HG03066 (cell line): ENCODE measurements at regions not wholly inside any gene's neighbourhood (a gene's known extent, or its start where the extent isn't known, plus 50 kb on each side); places are given as distances from the start of the nearest gene placed in this dataset.
A peak's percentile ranks its signal among the peaks of the same experiment; 100 is the strongest.

Experiments
- ATAC-seq: cut with Tn5 transposase; IDR thresholded peaks from one replicate; pipeline ENCODE4 v1.9.1; 2021; ENCODE audit warnings: low read depth; ENCODE audit not compliant: unreplicated experiment

DNA sequence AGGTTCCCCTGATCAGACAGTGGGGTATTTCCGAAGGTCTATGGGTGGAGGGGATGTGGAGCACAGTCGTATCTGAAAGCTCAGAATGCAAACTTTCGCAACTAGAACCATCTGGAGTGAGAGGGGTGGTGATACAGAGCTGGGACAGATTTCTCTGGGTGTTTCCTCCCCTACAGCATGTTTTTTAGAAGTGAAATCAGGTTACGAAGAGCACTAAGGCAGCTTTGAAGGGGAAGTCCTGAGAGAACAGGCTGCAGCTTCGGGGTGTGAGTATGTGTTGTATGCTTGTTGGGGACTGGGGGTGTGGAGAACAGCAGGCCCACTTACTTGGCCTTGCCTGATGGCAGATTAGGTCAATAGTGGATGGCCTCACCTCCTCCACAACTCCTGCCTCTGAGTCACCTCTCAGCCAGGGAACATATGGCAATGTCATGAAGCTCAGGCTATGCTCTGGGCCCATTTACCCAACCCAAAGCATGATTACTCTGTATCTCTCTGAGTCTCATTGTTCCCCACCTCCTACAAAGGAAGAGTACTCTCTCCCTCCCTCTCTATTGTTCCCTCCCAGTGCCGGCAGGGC, 107.2 kb upstream of the RASGRP1 start:
- ATAC-seq, result peak; percentile 60

DNA sequence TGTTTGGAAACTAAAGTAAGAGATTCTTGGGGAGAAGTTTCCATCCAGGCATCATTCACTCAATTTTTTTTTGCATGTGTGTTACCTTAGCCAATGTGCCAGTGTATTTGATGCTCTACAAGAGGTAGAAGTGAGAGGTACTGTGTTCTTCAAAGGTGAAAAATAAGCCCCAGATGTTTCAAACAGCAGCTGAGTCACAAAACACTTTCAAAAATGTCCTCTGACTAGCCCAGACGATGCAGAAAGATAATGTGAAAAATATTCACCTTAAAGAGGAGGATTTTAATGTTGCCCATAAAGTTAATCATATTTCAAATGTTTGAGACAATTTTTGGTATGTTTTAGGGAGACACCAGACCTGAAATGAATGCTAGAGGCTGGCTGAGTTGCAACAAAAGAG, 107.7 kb upstream of the RASGRP1 start:
- no peak for ATAC-seq

DNA sequence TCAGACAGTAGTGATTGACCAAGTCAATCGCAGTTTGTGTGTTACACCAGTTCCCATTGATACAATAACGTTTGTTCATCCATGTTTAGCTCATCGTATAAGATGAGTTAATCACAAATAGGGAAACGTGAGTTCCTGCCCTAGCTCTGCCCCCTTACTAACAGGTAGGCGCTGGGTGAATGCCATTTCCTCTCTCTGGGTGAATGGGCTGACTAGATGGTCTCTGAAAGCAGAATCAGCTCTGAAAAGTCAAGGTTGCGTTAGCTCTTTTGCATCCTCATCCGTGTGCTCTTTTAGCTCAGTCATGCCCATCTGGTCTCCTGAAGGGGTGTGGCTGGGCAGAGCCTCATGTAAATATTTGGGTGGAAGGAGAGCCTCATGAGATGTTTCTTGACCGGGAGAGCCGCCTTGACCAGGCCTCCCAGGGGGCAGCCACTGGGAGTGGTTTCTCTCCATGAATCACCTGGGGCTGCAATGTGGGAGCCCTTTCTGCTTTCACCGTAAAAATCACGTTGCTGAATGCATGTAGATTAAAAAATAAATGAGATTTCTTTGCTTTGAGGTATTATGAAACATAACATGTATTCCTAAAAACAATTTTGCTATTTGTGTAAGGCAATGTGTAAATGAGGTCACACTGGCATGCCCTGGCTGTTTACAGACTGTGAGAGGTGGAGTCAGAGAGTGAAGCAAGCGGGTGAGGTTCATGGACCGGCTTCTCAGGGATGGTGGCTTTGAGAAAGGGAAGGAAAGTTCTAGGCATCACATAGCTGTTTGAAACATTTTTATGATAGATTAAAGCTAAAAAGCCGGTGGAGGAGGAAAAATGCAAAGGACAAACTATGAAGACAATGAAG, 108.4 kb upstream of the RASGRP1 start:
- ATAC-seq, result no peak

DNA sequence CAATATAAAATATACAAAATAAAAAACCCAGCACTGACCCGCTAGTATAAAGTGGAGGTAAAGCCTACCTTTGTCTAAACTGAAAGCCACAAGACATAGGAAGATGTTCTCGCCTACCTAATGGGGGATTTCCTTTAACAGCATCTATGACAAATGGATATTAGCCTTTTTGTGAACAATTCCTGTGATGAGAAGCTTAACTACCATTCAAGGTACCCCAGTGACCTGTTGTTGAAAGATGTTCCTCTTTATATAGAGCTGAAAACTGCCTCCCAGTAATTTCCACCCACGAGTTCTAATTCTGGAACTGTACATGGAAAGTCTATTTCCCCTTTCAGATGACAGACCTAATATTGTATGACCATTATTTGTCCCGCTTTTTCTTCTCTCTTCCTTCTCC, 109.8 kb upstream of the RASGRP1 start:
- no peak for ATAC-seq

DNA sequence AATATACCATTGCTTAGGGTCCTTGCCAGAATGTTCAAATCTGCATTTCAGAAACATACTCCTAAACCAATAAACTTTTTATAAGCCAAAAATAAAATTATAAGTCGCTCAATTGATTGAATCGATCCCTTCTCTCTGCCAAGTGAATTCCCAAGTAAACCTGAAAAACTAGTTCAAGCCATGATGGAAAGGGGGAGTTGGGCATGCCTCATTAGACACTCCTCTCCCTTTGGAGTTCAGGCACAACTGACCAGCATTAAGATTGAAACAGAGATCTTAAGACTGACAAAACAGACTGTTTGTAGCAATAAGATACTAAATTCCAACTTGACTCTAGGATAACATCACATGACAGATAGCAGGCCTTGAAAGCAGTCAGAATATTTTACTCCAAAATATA, 113.7 kb upstream of the RASGRP1 start:
- no peak for ATAC-seq

DNA sequence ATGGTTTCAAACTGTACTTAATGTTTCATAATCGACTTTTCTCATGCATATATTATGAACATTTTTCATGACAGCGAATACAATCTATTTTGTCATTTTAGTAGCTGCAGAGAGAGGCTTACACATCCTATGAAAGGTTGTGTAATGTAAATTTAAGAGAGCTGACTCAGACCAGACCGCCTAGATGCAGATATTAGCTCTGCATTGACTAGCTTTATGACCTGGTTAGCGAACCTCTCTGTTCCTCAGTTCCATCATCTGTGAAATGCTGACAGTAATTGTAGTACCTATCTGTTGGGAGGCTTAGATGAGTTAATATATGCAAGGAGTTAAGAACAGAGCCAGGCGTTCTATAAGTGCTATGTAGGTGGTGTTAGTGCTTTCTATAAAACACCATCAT, 116.2 kb upstream of the RASGRP1 start:
- no peak for ATAC-seq

DNA sequence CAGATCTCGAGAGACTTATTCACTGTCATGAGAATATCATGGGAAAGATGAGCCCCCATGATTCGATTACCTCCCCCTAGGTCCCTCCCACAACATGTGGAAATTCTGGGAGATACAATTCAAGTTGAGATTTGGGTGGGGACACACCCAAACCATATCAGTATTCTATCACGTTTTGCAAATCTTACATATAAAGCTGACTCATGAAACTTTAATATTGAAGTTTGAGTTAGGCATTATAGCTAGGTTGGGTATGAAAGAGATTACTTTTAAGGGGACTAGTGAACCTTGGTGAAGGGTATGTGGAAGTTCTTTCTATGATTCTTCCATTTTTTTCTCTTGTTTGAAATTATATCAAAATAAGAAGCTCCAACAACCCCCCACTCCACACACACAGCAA, 117.7 kb upstream of the RASGRP1 start:
- no peak for ATAC-seq

DNA sequence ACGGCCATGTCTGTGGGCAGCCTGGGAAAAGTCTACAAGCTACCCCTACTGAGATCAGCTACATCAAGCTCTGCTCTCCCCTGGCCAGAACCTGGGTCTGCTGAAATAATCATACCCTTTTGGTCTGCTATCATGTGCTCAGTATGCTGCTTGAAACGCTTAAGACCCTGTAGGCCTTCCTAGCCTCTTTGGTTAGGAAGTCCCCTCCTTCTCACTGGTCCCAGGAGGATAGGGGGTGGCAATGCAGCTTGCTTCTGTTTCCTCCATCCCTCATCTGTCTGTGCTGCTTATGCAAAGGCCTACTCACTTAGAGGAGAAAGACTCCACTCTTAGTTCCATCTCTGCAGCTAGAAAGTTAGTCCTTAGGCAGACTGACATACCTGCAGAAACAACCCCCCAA, 118.2 kb upstream of the RASGRP1 start:
- peak; percentile 27 for ATAC-seq

DNA sequence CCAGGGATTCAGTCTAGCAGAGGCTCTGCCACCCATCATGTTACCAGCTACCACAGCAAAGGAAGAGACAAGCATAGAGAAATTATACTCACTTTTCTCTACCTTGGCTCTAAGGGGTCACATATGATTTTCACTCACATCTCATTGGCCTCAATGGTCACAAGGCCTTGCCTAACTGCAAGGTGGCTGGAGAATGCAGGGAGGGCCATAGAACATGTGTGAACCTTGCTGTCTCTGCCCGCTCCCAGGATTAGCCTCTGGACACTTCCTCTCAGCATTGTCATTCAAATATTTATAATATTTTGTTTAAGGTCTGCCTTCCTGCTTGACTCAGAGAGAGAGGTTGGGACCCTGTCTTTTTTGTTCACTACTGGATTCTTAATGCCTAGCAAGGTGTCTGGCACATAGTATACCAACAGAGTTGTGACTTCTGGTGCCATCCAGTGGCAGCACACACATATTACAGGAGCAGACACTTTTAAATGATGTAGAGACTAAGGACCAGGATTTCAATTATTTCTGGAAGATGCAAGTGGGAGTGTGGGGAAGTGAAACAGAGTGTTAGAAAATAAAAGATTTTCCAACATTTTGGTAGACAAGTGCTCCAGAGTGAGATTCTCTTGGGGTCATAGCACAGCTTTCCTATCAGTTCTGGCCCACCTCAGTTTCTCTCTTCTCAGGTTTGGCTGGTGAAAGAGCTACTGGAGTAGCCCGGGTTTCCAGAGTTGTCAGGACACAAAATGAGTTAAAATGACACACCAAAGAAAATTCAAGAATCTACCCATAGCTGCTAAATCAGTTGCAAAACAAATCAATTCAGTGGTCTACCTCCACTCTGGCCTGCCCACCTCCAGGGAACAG, 119.0 kb upstream of the RASGRP1 start:
- peak; percentile 61 for ATAC-seq

DNA sequence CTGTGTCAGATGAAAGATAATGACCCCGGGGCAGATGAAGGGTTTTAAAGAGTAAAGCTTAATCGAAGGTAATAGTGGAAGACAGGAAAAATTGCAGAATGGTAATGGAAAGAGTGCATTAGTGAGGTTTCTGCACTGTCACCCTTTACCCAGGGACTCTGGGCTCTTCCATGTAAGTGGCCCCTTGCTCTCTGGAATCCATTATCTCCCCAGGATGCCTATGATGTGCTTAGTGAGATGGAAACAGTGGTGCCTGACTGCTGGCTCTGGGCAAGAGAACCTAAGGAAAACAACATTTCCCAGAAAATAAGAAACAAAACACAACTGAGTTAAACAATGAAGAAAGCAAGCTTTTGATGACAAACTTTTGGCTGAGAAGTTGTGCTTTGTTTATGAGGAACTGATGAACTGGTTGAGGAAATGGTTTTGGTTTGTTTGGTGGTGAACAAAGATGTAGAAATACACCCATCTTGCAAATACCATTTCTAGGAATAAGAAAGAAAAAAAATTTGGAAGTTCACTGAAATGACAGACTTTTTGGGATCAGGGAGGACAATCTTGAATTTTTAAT, 119.9 kb upstream of the RASGRP1 start:
- no peak for ATAC-seq

DNA sequence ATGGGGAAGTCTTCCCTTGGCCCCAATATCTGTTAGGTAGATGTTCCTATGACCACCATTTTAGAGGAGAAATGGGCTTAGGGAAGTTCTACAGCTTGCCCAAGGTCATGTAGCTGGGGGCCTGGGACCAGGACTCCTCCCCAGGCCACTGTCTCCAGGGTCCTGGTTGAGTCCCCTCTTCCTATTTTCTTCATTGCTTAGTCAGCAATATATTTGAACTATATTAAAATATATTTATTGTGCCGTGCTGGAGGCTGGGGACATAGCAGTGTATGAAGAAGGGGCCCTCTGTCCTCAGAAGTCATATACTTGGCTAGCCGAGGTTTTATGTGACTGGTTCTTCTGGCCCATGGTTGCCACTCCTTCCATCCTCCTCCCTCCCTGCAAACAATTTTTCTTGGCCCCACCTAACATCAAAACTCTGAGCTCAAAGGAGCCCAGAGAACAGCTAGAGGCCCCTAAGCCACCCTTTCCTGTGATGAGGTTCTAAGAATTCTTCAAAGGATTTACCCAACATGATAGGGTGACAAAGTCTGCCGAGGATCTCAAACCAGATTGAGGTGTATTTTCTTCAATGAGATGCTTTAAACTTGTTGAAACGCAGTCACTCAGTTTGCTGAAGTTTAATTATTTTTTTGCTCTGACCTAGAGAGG, 121.2 kb upstream of the RASGRP1 start:
- ATAC-seq, result no peak

DNA sequence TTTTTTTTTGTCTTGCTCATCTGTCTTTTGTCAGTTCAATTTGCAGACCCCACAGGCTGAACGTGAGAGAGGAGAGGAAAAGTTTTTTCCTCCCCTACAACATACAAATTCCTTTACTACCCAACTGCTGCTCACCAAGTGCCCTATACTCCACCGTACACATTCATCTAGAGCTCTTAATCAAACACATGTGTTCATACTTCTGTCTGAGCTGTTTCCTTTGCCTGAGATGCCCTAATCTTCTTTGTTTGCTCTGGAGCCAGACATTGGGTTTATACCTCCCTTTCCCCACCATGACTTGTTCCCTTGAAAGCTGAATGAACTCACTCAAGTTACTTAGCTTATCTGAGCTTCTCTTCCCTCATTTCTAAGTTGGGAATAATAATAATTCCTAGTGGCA, 122.7 kb upstream of the RASGRP1 start:
- ATAC-seq, result no peak

DNA sequence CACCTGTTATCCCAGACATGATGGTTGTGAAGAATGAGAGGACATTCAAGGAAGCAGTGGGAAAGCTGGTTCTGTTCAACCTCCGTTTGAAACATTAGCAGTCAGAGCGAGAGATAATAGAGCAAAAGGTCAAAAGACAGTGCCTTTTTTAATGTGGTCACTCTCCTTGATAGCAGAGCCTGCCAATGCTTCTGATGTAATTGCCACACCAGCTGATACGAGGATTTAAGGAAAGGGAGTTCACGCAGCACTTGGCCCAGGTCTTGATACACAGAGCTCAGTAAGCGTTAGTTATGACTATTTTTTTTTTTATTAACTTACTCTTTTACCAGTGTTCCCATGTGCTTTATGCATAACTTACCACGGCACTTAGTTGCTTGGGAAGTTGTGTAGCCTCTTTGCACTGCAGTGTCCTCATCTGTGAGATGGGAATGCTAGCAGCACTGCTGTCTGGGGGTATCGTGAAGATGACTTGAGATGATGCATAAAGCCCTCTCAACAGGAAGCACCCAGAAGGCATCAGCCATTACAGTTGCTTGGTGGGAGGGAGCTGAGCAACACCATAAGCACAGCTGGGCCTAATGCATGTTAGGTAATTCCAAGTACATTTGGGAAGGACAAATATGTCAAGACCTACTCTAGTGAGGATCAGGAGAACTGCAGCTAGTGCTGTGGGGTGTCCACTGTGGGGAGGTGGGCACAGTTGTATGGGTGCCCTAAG, 123.3 kb upstream of the RASGRP1 start:
- ATAC-seq, result no peak

DNA sequence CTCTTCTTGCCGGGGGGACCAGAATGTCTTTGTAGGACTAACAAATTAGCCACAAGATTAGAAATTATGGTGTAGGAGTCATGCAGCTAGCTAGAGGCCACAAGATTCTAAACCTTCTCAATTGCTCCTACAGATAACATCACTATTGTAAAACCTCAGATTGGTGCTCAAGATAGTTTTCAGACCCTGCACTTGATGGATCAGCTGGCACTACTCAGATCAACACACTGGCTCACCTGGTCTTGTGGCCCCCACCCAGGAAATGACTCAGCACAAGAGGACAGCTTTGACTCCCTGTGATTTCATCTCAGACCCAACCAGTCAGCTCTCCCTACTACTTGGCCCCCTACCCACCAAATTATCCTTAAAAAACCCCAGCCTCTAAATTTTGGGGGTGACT, 124.1 kb upstream of the RASGRP1 start:
- no peak for ATAC-seq

DNA sequence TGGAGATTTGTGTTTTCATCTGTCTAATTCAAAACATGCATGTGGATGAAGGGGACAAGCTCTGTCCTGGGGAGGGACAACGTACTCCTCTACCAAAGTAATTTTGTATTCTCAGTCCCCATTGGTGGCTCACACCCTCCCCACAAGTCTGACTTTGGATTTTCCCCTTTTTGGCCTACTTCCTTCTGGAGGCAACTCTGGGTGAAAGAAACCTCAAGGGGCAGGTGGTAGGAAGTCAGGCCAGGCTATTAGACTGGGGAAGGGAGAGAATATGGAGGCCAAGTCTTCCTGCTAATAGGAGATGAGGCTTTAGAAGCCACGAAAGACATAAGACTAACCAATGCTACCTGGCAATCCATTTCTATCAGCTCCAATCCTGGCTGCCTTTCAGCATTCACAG, 124.9 kb upstream of the RASGRP1 start:
- no peak for ATAC-seq

DNA sequence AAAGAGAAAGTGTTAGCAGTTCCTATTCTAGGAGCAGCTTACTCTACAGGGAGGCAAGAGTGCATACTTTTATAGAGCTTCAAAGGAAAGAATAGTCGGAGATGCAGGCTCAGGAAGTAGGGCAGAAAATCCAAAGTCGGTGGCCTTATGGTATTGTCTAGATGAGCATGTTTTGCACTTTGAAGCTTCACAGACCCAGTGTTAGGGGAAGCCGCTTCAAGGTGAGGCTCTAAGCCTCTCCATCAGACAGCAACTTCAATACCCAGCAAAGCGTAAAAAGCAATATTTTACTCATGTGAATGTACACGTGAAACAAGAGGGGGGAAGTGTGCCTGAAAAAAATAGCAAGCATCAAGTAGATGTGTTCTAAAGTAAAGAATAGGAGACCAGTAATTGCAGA, 125.6 kb upstream of the RASGRP1 start:
- no peak for ATAC-seq

DNA sequence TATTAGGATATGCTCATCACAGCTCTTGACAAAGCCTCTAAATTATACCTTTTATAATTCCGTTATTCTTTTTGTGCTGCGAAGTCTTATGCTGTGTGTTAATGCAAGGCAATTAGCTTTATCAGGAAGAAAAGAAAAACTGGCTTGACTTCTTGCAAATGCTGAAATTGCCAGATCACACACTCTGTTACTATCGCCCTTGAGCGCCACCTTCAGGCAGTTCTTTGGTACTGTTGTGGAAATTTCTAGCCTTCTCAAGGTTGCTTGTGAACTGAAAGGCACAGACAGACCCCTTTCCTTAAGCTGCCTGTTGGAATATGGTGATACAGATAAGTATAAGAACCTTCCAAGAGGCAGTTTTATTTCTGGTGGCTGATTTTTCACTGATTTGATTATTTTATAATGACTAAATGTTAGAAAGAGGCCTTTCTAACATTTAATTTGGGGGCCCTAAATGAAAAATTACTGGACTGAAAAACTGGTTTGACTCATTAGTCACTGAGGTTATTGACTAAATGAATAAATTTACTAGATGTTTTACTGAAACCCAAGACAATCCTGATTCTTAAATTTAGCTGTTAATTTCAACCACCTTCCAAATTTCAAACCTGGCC, 126.2 kb upstream of the RASGRP1 start:
- ATAC-seq, result no peak

DNA sequence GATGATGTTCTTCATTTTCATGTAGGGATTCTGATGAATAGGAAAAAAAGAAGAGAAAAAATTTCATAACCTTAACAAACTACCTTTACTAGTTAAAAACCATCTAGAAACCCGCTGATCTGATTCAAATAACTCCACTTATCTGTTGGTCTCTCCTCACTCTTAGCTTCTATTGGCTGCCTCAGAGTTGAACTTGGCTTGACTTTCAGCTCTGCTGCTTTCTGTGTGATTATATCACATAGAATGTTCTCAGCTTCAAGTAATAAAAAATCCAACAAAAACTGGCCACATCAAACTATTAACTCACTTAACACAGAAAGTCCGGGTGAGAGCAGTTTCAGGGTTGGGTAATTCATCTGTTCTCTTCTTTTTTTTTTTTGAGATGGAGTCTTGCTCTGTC, 126.8 kb upstream of the RASGRP1 start:
- ATAC-seq, result no peak

DNA sequence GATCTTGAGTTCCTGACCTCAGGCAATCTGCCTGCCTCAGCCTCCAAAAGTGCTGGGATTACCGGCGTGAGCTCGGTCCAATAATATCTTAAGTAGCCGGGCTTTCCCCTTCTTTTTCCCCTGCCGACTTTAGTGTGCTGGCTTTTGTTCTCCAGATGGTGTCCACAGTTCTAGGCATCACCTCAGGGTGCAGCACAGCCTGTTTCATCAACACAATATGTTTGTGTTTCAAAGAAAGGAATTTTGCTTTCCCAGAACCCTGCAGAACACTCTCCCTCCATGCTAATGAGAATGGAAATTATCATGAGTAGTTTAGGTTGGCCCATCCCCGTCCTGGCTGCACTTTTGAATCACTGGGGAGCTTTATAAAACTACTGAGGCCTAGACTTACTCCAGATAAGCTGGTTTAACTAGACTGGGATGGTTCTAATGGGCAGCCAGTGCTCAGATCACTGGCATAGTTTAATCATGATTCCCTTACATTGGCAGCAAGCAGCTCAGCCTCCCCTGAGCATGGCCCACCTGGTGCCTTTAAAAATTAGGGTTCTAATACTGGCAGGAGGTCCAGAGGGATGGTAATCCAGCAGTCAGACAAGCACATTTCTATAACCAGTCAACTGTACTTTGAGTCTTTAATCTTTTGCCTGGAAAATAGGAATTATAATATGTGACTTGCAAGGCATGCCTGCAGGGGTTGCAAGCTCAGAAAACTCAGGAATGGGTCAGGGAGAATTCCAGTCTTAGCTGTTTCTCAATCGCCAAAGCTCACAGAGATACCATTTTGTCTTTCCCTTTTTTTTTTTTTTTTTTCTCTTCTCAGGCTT, 127.6 kb upstream of the RASGRP1 start:
- ATAC-seq, result no peak
